ENCODE measurements at regions not wholly inside any gene's neighbourhood (a gene's known extent, or its start where the extent isn't known, plus 50 kb on each side); places are given as distances from the start of the nearest gene placed in this dataset.
A peak's percentile ranks its signal among the peaks of the same experiment; 100 is the strongest.

DNA sequence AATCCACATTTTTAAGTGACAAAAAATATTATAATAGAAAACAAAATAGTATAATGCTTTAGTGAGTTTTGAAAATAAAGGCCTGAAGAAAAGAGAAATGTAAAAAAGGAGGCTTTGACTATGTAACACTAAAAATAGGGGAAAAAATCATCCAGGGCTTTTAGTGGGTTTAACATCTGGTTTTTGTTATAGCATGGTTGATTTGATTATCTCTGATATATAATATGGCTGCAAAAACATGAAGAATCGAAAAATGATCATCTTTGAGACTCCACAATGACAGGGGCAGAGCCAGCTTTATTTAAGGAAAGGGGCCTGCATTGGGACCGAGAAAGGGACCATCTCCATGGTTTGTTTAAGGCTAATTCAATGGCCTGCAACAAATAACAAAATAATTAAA is 393.8 kb downstream of the PLK2 start:
- Histone ChIP-seq H3K4me3 (ENCODE audit: low read length) (no peak overlapping the region), H3K36me3 (ENCODE audit: insufficient read depth, low read length) (no peaks in the 10 kb centered on the region), H3K4me1 (ENCODE audit: insufficient read depth, low read length) (peaks cover 13% of the 10 kb centered on the region), H2AFZ (ENCODE audit: low read depth, low read length) (no peak overlapping the region), H3K27me3 (ENCODE audit: insufficient read depth, low read length) (no peaks in the 10 kb centered on the region), H3K9me3 (ENCODE audit: low read length) (peaks cover 1% of the 10 kb centered on the region)

DNA sequence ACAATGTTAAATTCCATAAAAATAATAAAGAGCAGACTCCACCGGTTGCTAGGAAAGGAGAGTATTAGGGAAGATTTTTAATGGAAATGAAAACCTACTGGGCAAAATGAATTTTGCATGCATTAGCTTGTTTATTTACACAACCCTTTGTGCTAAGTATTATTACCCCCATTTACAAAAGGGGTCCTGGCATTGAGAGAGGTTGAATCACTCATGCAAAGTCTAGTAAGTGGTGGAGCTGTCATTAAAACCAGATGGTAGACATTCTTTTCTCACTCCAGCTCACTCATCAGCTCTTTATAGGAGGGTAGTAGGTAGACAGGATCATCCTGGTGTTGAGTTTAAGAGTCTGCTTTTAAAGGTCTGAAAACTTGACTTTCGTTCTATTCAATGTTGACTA is 395.1 kb downstream of the PLK2 start:
- Histone ChIP-seq H3K27me3 (ENCODE audit: insufficient read depth, low read length) (no peaks in the 10 kb centered on the region), H3K4me3 (ENCODE audit: low read length) (no peak overlapping the region), H3K4me1 (ENCODE audit: insufficient read depth, low read length) (peaks cover under 1% of the 10 kb centered on the region), H3K9me3 (ENCODE audit: low read length) (peaks cover 1% of the 10 kb centered on the region), H3K36me3 (ENCODE audit: insufficient read depth, low read length) (no peaks in the 10 kb centered on the region), H2AFZ (ENCODE audit: low read depth, low read length) (no peak overlapping the region)

GRCh38 chr5:58060996-58061395 is 398.9 kb downstream of the PLK2 start:
- Histone ChIP-seq H2AFZ (ENCODE audit: low read depth, low read length) (peak overlapping the region; percentile 57), H3K9me3 (ENCODE audit: low read length) (no peaks in the 10 kb centered on the region), H3K4me1 (ENCODE audit: insufficient read depth, low read length) (no peaks in the 10 kb centered on the region), H3K36me3 (ENCODE audit: insufficient read depth, low read length) (no peaks in the 10 kb centered on the region), H3K4me3 (ENCODE audit: low read length) (no peak overlapping the region), H3K27me3 (ENCODE audit: insufficient read depth, low read length) (no peaks in the 10 kb centered on the region)

DNA sequence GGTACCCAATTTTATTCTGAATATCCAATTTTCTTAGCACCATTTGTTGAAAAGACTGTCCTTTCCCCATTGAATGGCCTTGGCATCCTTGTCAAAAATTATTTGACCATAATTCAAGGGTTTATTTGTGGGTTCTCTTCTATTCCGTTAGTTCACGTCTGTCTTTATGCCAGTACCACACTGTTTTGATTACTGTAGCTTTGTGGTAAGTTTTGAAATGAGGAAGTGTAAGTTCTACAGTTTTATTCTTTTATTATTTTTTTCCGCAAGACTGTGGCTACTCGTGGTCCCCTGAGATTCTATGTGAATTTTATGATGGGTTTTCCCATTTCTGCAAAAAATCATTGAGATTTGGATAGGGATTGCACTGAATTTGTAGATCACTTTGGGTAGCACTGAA is 402.6 kb downstream of the PLK2 start:
- H3K4me1 ChIP-seq (ENCODE audit: insufficient read depth, low read length), result no peaks in the 10 kb centered on the region
- no peaks in the 10 kb centered on the region for H3K27me3 ChIP-seq (ENCODE audit: insufficient read depth, low read length)
- H2AFZ ChIP-seq (ENCODE audit: low read depth, low read length), result no peak overlapping the region
- no peaks in the 10 kb centered on the region for H3K9me3 ChIP-seq (ENCODE audit: low read length)
- no peak overlapping the region for H3K4me3 ChIP-seq (ENCODE audit: low read length)
- H3K36me3 ChIP-seq (ENCODE audit: insufficient read depth, low read length), result no peaks in the 10 kb centered on the region

- Histone ChIP-seq H3K27me3 (ENCODE audit: insufficient read depth, low read length) (no peaks in the 10 kb centered on the region), H3K36me3 (ENCODE audit: insufficient read depth, low read length) (no peaks in the 10 kb centered on the region)
Measured at GRCh38 chr5:58056546-58056945, 403.3 kb downstream of the PLK2 start.

DNA sequence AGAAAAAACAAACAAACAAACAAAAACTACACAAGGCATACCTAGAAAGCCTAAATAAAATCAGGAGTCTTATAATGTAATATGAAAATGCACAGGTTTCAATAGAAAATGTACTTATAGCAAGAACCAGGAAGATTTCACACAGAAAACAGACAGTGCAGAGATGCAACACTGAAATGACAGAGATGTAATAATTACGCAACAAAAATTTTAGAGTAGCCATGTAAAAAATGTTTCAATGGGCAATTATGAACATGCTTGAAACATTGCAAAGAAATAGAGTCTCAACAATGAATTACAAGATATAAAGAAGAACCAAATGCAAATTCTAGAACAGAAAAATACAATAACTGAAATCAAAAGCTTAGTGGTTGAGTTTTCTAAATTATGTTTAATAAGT is 405.9 kb downstream of the PLK2 start:
- Histone ChIP-seq H3K36me3 (ENCODE audit: insufficient read depth, low read length) (no peaks in the 10 kb centered on the region), H3K4me1 (ENCODE audit: insufficient read depth, low read length) (no peaks in the 10 kb centered on the region), H3K9me3 (ENCODE audit: low read length) (no peaks in the 10 kb centered on the region), H2AFZ (ENCODE audit: low read depth, low read length) (no peak overlapping the region), H3K4me3 (ENCODE audit: low read length) (no peak overlapping the region), H3K27me3 (ENCODE audit: insufficient read depth, low read length) (no peaks in the 10 kb centered on the region)

More at GRCh38 chr5:58056546-58056945, 403.3 kb downstream of the PLK2 start:
- Histone ChIP-seq H3K9me3 (ENCODE audit: low read length) (no peaks in the 10 kb centered on the region), H2AFZ (ENCODE audit: low read depth, low read length) (no peak overlapping the region), H3K4me3 (ENCODE audit: low read length) (no peak overlapping the region), H3K4me1 (ENCODE audit: insufficient read depth, low read length) (no peaks in the 10 kb centered on the region)

DNA sequence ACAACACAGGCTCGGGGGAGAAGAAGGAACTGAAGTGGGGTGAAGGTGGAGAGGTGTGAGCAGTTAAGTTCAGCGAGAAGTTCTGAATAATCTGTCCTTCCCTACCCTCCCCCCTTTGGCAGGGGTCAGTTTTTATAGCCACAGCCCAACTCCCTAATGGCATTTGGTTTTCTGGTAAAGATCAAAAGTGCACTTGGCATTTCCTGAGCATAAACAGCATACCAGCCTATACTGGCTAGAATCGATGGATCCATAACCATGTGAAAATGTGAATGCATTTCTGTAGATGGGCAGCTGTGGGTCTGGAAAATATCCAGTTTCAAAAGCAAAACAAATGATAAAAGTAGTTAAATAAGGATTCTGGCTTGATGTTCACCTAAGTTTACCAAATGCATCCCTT is 410.9 kb downstream of the PLK2 start:
- Histone ChIP-seq H3K4me3 (ENCODE audit: low read length) (no peak overlapping the region), H3K9me3 (ENCODE audit: low read length) (no peaks in the 10 kb centered on the region), H3K27me3 (ENCODE audit: insufficient read depth, low read length) (no peaks in the 10 kb centered on the region), H3K36me3 (ENCODE audit: insufficient read depth, low read length) (no peaks in the 10 kb centered on the region), H3K4me1 (ENCODE audit: insufficient read depth, low read length) (no peaks in the 10 kb centered on the region), H2AFZ (ENCODE audit: low read depth, low read length) (no peak overlapping the region)

GRCh38 chr5:58048185-58048925 is 411.5 kb downstream of the PLK2 start:
- Histone ChIP-seq H3K27me3 (ENCODE audit: insufficient read depth, low read length) (no peaks in the 10 kb centered on the region), H3K4me1 (ENCODE audit: insufficient read depth, low read length) (no peaks in the 10 kb centered on the region), H3K4me3 (ENCODE audit: low read length) (no peak overlapping the region), H3K36me3 (ENCODE audit: insufficient read depth, low read length) (no peaks in the 10 kb centered on the region), H2AFZ (ENCODE audit: low read depth, low read length) (no peak overlapping the region), H3K9me3 (ENCODE audit: low read length) (no peaks in the 10 kb centered on the region)

DNA sequence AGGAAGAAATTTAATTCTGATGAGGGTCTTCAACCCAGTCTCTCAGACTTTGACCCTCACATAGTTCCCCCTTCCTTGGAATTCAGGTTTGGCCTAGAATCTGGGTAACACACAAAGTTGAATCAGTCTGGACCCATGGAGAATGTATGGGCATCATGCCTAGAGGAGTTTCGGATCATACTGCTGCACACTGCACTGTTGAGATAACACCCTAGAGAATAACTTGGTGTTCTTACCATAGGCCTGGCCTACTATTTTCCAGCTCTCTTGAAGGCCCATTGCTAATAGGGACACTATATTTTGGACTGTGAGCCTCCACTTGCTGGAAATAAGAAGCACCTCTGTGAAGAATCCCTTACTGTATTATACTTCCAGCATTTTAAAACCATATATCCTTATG is 413.5 kb downstream of the PLK2 start:
- Histone ChIP-seq H3K9me3 (ENCODE audit: low read length) (no peaks in the 10 kb centered on the region), H3K36me3 (ENCODE audit: insufficient read depth, low read length) (no peaks in the 10 kb centered on the region), H3K4me3 (ENCODE audit: low read length) (no peak overlapping the region), H3K27me3 (ENCODE audit: insufficient read depth, low read length) (no peaks in the 10 kb centered on the region), H3K4me1 (ENCODE audit: insufficient read depth, low read length) (no peaks in the 10 kb centered on the region), H2AFZ (ENCODE audit: low read depth, low read length) (no peak overlapping the region)

DNA sequence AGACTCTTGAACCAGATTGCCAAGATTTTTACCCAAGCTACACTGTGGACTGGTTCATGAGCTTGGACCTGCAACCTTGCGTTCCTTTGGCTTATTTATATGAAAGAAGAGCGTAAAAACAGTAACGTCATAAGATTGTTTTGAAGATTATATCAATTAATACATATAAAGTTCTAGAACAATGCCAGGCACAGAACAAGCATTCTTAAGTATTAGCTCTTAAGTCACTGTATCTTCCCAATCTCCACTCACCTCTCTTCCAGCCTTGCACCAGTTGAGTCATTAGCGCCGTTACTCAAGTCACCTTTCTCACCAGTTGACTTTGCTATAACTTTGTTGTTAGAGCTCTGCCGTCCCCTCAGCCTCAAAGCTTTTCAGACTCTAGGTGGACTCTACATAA is 415.7 kb downstream of the PLK2 start:
- H3K4me3 ChIP-seq (ENCODE audit: low read length), result no peak overlapping the region
- no peak overlapping the region for H2AFZ ChIP-seq (ENCODE audit: low read depth, low read length)
- no peaks in the 10 kb centered on the region for H3K36me3 ChIP-seq (ENCODE audit: insufficient read depth, low read length)
- no peaks in the 10 kb centered on the region for H3K9me3 ChIP-seq (ENCODE audit: low read length)
- no peaks in the 10 kb centered on the region for H3K27me3 ChIP-seq (ENCODE audit: insufficient read depth, low read length)
- no peaks in the 10 kb centered on the region for H3K4me1 ChIP-seq (ENCODE audit: insufficient read depth, low read length)

- no peaks in the 10 kb centered on the region for H3K27me3 ChIP-seq (ENCODE audit: insufficient read depth, low read length)
- H3K36me3 ChIP-seq (ENCODE audit: insufficient read depth, low read length), result no peaks in the 10 kb centered on the region
- H2AFZ ChIP-seq (ENCODE audit: low read depth, low read length), result no peak overlapping the region
- H3K4me3 ChIP-seq (ENCODE audit: low read length), result no peak overlapping the region
- no peaks in the 10 kb centered on the region for H3K4me1 ChIP-seq (ENCODE audit: insufficient read depth, low read length)
- no peaks in the 10 kb centered on the region for H3K9me3 ChIP-seq (ENCODE audit: low read length)
Measured at GRCh38 chr5:58043032-58043945, 416.6 kb downstream of the PLK2 start.

GRCh38 chr5:58041884-58042283 is 418.0 kb downstream of the PLK2 start:
- H3K27me3 ChIP-seq (ENCODE audit: insufficient read depth, low read length), result no peaks in the 10 kb centered on the region
- H3K4me3 ChIP-seq (ENCODE audit: low read length), result no peak overlapping the region
- H3K4me1 ChIP-seq (ENCODE audit: insufficient read depth, low read length), result no peaks in the 10 kb centered on the region
- H3K9me3 ChIP-seq (ENCODE audit: low read length), result no peaks in the 10 kb centered on the region
- no peak overlapping the region for H2AFZ ChIP-seq (ENCODE audit: low read depth, low read length)
- H3K36me3 ChIP-seq (ENCODE audit: insufficient read depth, low read length), result no peaks in the 10 kb centered on the region

GRCh38 chr5:58040846-58041245 is 419.0 kb downstream of the PLK2 start:
- Histone ChIP-seq H3K4me3 (ENCODE audit: low read length) (no peak overlapping the region), H3K9me3 (ENCODE audit: low read length) (no peaks in the 10 kb centered on the region), H3K27me3 (ENCODE audit: insufficient read depth, low read length) (no peaks in the 10 kb centered on the region), H2AFZ (ENCODE audit: low read depth, low read length) (no peak overlapping the region), H3K4me1 (ENCODE audit: insufficient read depth, low read length) (no peaks in the 10 kb centered on the region), H3K36me3 (ENCODE audit: insufficient read depth, low read length) (no peaks in the 10 kb centered on the region)
